ENCODE measurements at regions not wholly inside any gene's neighbourhood (a gene's known extent, or its start where the extent isn't known, plus 50 kb on each side); places are given as distances from the start of the nearest gene placed in this dataset.

- no peak for ATAC-seq
- no peak for DNase-seq (ENCODE audit: low read depth, low spot score)
- no peaks in the 10 kb centered on the region for H3K9me3 ChIP-seq (ENCODE audit: control insufficient read depth, insufficient read depth, low read depth, low read length)
- no peaks in the 10 kb centered on the region for H3K4me1 ChIP-seq (ENCODE audit: control insufficient read depth, insufficient read depth, low read length)
- CTCF ChIA-PET = no interaction called here
- in situ Hi-C loops (cut with HindIII; ENCODE audit: low pct_unique_long_range_greater_than_20kb, low sequenced_read_pairs) = no loop called here
- intact Hi-C loops (cut with micrococcal nuclease; ENCODE audit: unreplicated experiment) = no loop called here
- no TSS peak for BruUV-seq (replicated peaks)
- no peaks in the 10 kb centered on the region for H3K27me3 ChIP-seq (ENCODE audit: control insufficient read depth, insufficient read depth, low read length)
- TF ChIP-seq CTCF (IDR thresholded peaks at IDR 0.05) (no peak), REST (IDR thresholded peaks at IDR 0.05; ENCODE audit: insufficient read depth in 1 of 2, low read depth in 2 of 2, low read length in 1 of 2) (no peak), POLR2AphosphoS5 (IDR thresholded peaks at IDR 0.05; ENCODE audit: low read depth, low read length) (no peak)
- no peaks in the 10 kb centered on the region for H3K36me3 ChIP-seq (ENCODE audit: control insufficient read depth, insufficient read depth, low read length)
- POLR2A ChIA-PET = no interaction called here
- H3K4me3 ChIP-seq (ENCODE audit: low read depth in 2 of 2, low read length in 2 of 2) = no peak overlapping the region
- no peak overlapping the region for H3K27ac ChIP-seq (ENCODE audit: low read length)
Observed at GRCh38 chr7:53596230-53596629, 560.8 kb downstream of the POM121L12 start.

- POLR2A ChIA-PET = no interaction called here
- no peak for DNase-seq (ENCODE audit: low read depth, low spot score)
- H3K27me3 ChIP-seq (ENCODE audit: control insufficient read depth, insufficient read depth, low read length) = no peaks in the 10 kb centered on the region
- H3K9me3 ChIP-seq (ENCODE audit: control insufficient read depth, insufficient read depth, low read depth, low read length) = no peaks in the 10 kb centered on the region
- no peaks in the 10 kb centered on the region for H3K36me3 ChIP-seq (ENCODE audit: control insufficient read depth, insufficient read depth, low read length)
- ATAC-seq = no peak
- H3K27ac ChIP-seq (ENCODE audit: low read length) = no peak overlapping the region
- CTCF ChIA-PET = no interaction called here
- intact Hi-C loops (cut with micrococcal nuclease; ENCODE audit: unreplicated experiment) (no loop called here), in situ Hi-C loops (cut with HindIII; ENCODE audit: low pct_unique_long_range_greater_than_20kb, low sequenced_read_pairs) (no loop called here)
- no peak for TF ChIP-seq CTCF (IDR thresholded peaks at IDR 0.05)
- no peak for TF ChIP-seq POLR2AphosphoS5 (IDR thresholded peaks at IDR 0.05; ENCODE audit: low read depth, low read length)
- no peak for TF ChIP-seq TCF7L2 (IDR thresholded peaks at IDR 0.05; ENCODE audit: low read depth, low read length)
- H3K4me1 ChIP-seq (ENCODE audit: control insufficient read depth, insufficient read depth, low read length) = no peaks in the 10 kb centered on the region
- no TSS peak for BruUV-seq (replicated peaks)
- H3K4me3 ChIP-seq (ENCODE audit: low read depth in 2 of 2, low read length in 2 of 2) = no peak overlapping the region
Observed at GRCh38 chr7:53600296-53600695, 564.9 kb downstream of the POM121L12 start.

- H3K27me3 ChIP-seq (ENCODE audit: control insufficient read depth, insufficient read depth, low read length) = no peaks in the 10 kb centered on the region
- H3K36me3 ChIP-seq (ENCODE audit: control insufficient read depth, insufficient read depth, low read length) = no peaks in the 10 kb centered on the region
- ATAC-seq (no peak), DNase-seq (ENCODE audit: low read depth, low spot score) (no peak)
- ChIA-PET POLR2A (no interaction called here), CTCF (no interaction called here)
- no peaks in the 10 kb centered on the region for H3K4me1 ChIP-seq (ENCODE audit: control insufficient read depth, insufficient read depth, low read length)
- BruUV-seq (replicated peaks) = no TSS peak
- no peak overlapping the region for H3K27ac ChIP-seq (ENCODE audit: low read length)
- intact Hi-C loops (cut with micrococcal nuclease; ENCODE audit: unreplicated experiment) = no loop called here
- in situ Hi-C loops (cut with HindIII; ENCODE audit: low pct_unique_long_range_greater_than_20kb, low sequenced_read_pairs) = no loop called here
- no peak for TF ChIP-seq TCF7L2 (IDR thresholded peaks at IDR 0.05; ENCODE audit: low read depth, low read length)
- H3K4me3 ChIP-seq (ENCODE audit: low read depth in 2 of 2, low read length in 2 of 2) = no peak overlapping the region
- no peaks in the 10 kb centered on the region for H3K9me3 ChIP-seq (ENCODE audit: control insufficient read depth, insufficient read depth, low read depth, low read length)
Observed at GRCh38 chr7:53602817-53603418, 567.5 kb downstream of the POM121L12 start.
